ENCODE measurements at regions not wholly inside any gene's neighbourhood (a gene's known extent, or its start where the extent isn't known, plus 50 kb on each side); places are given as distances from the start of the nearest gene placed in this dataset.

GRCh38 chr7:15747712-15748111, 61.2 kb upstream of the MEOX2 start (continued):
- TF ChIP-seq ZBTB33 (IDR thresholded peaks at IDR 0.05) (no peak), YY1 (IDR thresholded peaks at IDR 0.05) (no peak), TAF1 (conservative IDR thresholded peaks at IDR 0.05) (no peak), HNF4A (conservative IDR thresholded peaks at IDR 0.05) (no peak), NR2F2 (IDR thresholded peaks at IDR 0.05) (no peak), SP1 (IDR thresholded peaks at IDR 0.05) (no peak), RAD21 (IDR thresholded peaks at IDR 0.05) (no peak), FOXA1 (IDR thresholded peaks at IDR 0.05) (no peak), RXRA (IDR thresholded peaks at IDR 0.05) (no peak), FOXA2 (IDR thresholded peaks at IDR 0.05) (no peak)

GRCh38 chr7:15747301-15747700, 60.8 kb upstream of the MEOX2 start:
- no peak for TF ChIP-seq FOXA1 (IDR thresholded peaks at IDR 0.05)
- peak in 1 of 2 donors; percentile 19 for TF ChIP-seq RXRA (IDR thresholded peaks at IDR 0.05)
- no peak for TF ChIP-seq GABPA (IDR thresholded peaks at IDR 0.05 in 1 of 2, conservative IDR thresholded peaks at IDR 0.05 in 1 of 2)
- TF ChIP-seq SP1 (IDR thresholded peaks at IDR 0.05): peak; percentile 25
- peak; percentile 75 for TF ChIP-seq REST (IDR thresholded peaks at IDR 0.05)
- TF ChIP-seq RAD21 (IDR thresholded peaks at IDR 0.05): peak; percentile 7 to 12
- TF ChIP-seq YY1 (IDR thresholded peaks at IDR 0.05): peak; percentile 16
- TF ChIP-seq ATF3 (IDR thresholded peaks at IDR 0.05): no peak
- peak; percentile 67 for TF ChIP-seq NR2F2 (IDR thresholded peaks at IDR 0.05)
- peak; percentile 13 for TF ChIP-seq MAX (IDR thresholded peaks at IDR 0.05)
- H3K4me3 ChIP-seq (ENCODE audit: low read depth in 1 of 3, low read length in 3 of 3): no peak overlapping the region
- H3K9ac ChIP-seq (ENCODE audit: low read depth in 1 of 2, low read length in 2 of 2): no peak overlapping the region
- H3K27me3 ChIP-seq (ENCODE audit: control insufficient read depth in 4 of 4, insufficient read depth in 4 of 4, low read length in 3 of 4): no peaks in the 10 kb centered on the region
- H3K4me1 ChIP-seq (ENCODE audit: control insufficient read depth in 4 of 4, insufficient read depth in 4 of 4, low read length in 3 of 4): no peaks in the 10 kb centered on the region
- DNase-seq (ENCODE audit: low spot score): no peak
- H3K27ac ChIP-seq (ENCODE audit: low read depth in 1 of 2, low read length in 2 of 2): no peak overlapping the region
- WGBS: 82% methylated on average over 2 of the region's 2 CpGs
- no peaks in the 10 kb centered on the region for H3K9me3 ChIP-seq (ENCODE audit: control insufficient read depth in 4 of 4, low read length in 3 of 4)
- no peaks in the 10 kb centered on the region for H3K36me3 ChIP-seq (ENCODE audit: control insufficient read depth in 4 of 4, insufficient read depth in 3 of 4, low read depth in 1 of 4, low read length in 3 of 4)

GRCh38 chr7:15743926-15744480, 57.5 kb upstream of the MEOX2 start:
- no peak for TF ChIP-seq HNF4G (IDR thresholded peaks at IDR 0.05)
- TF ChIP-seq RAD21 (IDR thresholded peaks at IDR 0.05): no peak
- no peak for TF ChIP-seq HNF4A (conservative IDR thresholded peaks at IDR 0.05)
- no peak for TF ChIP-seq MAX (IDR thresholded peaks at IDR 0.05)
- no peak for TF ChIP-seq SP1 (IDR thresholded peaks at IDR 0.05)
- no peak for TF ChIP-seq EGR1 (IDR thresholded peaks at IDR 0.05; ENCODE audit: low read depth in 2 of 2)
- no peak for TF ChIP-seq REST (IDR thresholded peaks at IDR 0.05)
- TF ChIP-seq FOXA1 (IDR thresholded peaks at IDR 0.05): no peak
- TF ChIP-seq CTCF (IDR thresholded peaks at IDR 0.05; ENCODE audit: low read depth, low read length, missing input control): no peak
- TF ChIP-seq RXRA (IDR thresholded peaks at IDR 0.05): no peak
- no peak for TF ChIP-seq GABPA (IDR thresholded peaks at IDR 0.05 in 1 of 2, conservative IDR thresholded peaks at IDR 0.05 in 1 of 2)
- TF ChIP-seq FOXA2 (IDR thresholded peaks at IDR 0.05): no peak
- TF ChIP-seq TAF1 (conservative IDR thresholded peaks at IDR 0.05): no peak
- Histone ChIP-seq H3K27me3 (ENCODE audit: control insufficient read depth in 4 of 4, insufficient read depth in 4 of 4, low read length in 3 of 4) (no peaks in the 10 kb centered on the region), H3K27ac (ENCODE audit: low read depth in 1 of 2, low read length in 2 of 2) (no peak overlapping the region), H3K4me3 (ENCODE audit: low read depth in 1 of 3, low read length in 3 of 3) (no peak overlapping the region), H3K36me3 (ENCODE audit: control insufficient read depth in 4 of 4, insufficient read depth in 3 of 4, low read depth in 1 of 4, low read length in 3 of 4) (no peaks in the 10 kb centered on the region), H3K9me3 (ENCODE audit: control insufficient read depth in 4 of 4, low read length in 3 of 4) (no peaks in the 10 kb centered on the region), H3K4me1 (ENCODE audit: control insufficient read depth in 4 of 4, insufficient read depth in 4 of 4, low read length in 3 of 4) (no peaks in the 10 kb centered on the region), H3K9ac (ENCODE audit: low read depth in 1 of 2, low read length in 2 of 2) (no peak overlapping the region)
- no peak for DNase-seq (ENCODE audit: low spot score)
- 62% methylated on average over 3 of the region's 3 CpGs for WGBS

Measured in liver (tissue), 8 donors.